ENCODE measurements at regions not wholly inside any gene's neighbourhood (a gene's known extent, or its start where the extent isn't known, plus 50 kb on each side); places are given as distances from the start of the nearest gene placed in this dataset.
A peak's percentile ranks its signal among the peaks of the same experiment; 100 is the strongest.

DNA sequence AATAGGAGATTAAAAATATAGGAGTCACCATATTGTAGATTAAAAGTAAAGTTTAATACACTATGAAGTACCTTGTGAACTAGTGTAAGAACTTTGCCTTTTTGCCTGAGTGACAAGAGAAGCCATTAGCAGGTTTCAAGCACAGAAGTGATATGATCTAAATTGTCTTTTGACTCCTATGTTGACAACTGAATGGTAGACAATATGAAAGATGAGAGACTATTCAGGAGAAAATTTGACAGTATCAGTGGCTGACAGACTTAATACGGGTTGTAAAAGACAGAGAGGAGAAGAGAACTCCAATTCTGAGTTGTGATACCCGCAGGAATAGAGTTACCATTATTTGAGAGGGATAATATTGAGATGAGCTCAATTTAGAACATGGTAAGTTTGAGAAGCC lies 1259.8 kb downstream of the PCDH7 start:
- Histone ChIP-seq H3K4me1 (ENCODE audit: control insufficient read depth, insufficient read depth, low read length) (no peaks in the 10 kb centered on the region), H3K36me3 (ENCODE audit: control insufficient read depth, insufficient read depth, low read length) (no peaks in the 10 kb centered on the region), H3K27ac (ENCODE audit: low read depth, low read length) (no peak overlapping the region), H3K9me3 (ENCODE audit: control insufficient read depth, insufficient read depth, low read depth, low read length) (no peaks in the 10 kb centered on the region), H3K9ac (ENCODE audit: low read length) (no peak overlapping the region), H3K27me3 (ENCODE audit: control insufficient read depth, insufficient read depth, low read length) (no peaks in the 10 kb centered on the region), H3K4me3 (ENCODE audit: low read depth, low read length) (no peak overlapping the region)

DNA sequence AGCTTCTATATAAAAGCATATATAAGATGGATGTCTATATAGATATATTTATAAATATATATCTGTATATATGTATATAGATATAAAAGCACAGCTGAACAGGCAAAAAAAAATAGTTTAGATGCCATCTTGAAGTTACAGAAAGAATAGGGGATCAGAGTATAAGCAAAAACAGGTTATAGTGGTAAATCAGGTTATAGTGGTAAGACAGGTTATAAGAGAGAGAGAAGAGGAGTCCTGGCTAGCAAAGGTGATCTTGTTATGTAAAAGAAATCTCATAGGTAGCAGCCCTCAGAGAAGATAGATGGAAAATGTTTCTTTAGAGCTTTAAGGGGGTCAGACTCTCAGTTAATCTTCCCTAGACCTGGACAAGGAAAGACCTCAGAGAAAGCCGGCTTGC lies 1263.1 kb downstream of the PCDH7 start:
- no peak overlapping the region for H3K9ac ChIP-seq (ENCODE audit: low read length)
- H3K4me3 ChIP-seq (ENCODE audit: low read depth, low read length), result no peak overlapping the region
- H3K27me3 ChIP-seq (ENCODE audit: control insufficient read depth, insufficient read depth, low read length), result no peaks in the 10 kb centered on the region
- no peak overlapping the region for H3K27ac ChIP-seq (ENCODE audit: low read depth, low read length)
- no peaks in the 10 kb centered on the region for H3K4me1 ChIP-seq (ENCODE audit: control insufficient read depth, insufficient read depth, low read length)
- no peaks in the 10 kb centered on the region for H3K36me3 ChIP-seq (ENCODE audit: control insufficient read depth, insufficient read depth, low read length)
- H3K9me3 ChIP-seq (ENCODE audit: control insufficient read depth, insufficient read depth, low read depth, low read length), result no peaks in the 10 kb centered on the region

DNA sequence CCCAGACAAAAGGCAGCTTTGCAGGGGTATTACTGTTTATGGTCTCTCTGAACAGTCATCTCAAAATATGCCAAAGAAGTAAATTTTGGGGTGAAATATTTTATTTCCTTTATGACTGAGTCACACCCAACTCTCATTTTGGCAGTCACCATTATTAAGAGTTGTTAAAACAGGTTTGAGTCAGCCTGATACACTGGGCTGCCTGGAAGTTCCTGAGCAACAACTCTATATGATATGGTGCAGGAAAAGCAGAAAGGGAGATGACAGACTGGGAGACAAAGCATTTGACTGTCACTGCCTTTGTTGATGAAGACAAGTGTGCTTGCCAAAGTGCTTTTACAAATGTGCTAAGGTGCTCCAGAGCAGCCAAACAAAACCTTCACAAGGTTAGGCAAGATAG lies 1263.5 kb downstream of the PCDH7 start:
- Histone ChIP-seq H3K4me1 (ENCODE audit: control insufficient read depth, insufficient read depth, low read length) (no peaks in the 10 kb centered on the region), H3K9me3 (ENCODE audit: control insufficient read depth, insufficient read depth, low read depth, low read length) (no peaks in the 10 kb centered on the region), H3K4me3 (ENCODE audit: low read depth, low read length) (no peak overlapping the region), H3K27ac (ENCODE audit: low read depth, low read length) (no peak overlapping the region), H3K36me3 (ENCODE audit: control insufficient read depth, insufficient read depth, low read length) (no peaks in the 10 kb centered on the region), H3K9ac (ENCODE audit: low read length) (no peak overlapping the region), H3K27me3 (ENCODE audit: control insufficient read depth, insufficient read depth, low read length) (no peaks in the 10 kb centered on the region)

DNA sequence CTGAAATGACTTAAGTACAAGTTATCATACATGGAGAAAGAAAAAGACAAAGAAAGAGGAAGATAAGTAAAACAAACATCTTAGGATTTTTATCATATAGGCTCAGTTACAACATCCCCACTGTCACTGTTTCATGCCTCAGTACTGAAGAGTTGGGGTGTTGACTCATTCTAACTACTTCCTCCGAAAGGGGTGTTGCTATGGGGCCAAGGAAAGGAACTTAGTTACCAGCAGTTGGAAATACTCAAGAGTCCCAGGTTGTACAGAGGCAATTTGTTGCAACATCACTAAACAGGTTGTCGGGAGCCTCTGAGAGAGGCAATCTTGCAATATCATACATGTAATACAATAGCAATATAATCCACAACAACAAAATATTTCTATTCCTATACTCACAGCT lies 1264.7 kb downstream of the PCDH7 start:
- H3K9ac ChIP-seq (ENCODE audit: low read length), result no peak overlapping the region
- no peaks in the 10 kb centered on the region for H3K36me3 ChIP-seq (ENCODE audit: control insufficient read depth, insufficient read depth, low read length)
- H3K4me3 ChIP-seq (ENCODE audit: low read depth, low read length), result no peak overlapping the region
- no peaks in the 10 kb centered on the region for H3K4me1 ChIP-seq (ENCODE audit: control insufficient read depth, insufficient read depth, low read length)
- no peaks in the 10 kb centered on the region for H3K9me3 ChIP-seq (ENCODE audit: control insufficient read depth, insufficient read depth, low read depth, low read length)
- H3K27ac ChIP-seq (ENCODE audit: low read depth, low read length), result no peak overlapping the region
- H3K27me3 ChIP-seq (ENCODE audit: control insufficient read depth, insufficient read depth, low read length), result no peaks in the 10 kb centered on the region

DNA sequence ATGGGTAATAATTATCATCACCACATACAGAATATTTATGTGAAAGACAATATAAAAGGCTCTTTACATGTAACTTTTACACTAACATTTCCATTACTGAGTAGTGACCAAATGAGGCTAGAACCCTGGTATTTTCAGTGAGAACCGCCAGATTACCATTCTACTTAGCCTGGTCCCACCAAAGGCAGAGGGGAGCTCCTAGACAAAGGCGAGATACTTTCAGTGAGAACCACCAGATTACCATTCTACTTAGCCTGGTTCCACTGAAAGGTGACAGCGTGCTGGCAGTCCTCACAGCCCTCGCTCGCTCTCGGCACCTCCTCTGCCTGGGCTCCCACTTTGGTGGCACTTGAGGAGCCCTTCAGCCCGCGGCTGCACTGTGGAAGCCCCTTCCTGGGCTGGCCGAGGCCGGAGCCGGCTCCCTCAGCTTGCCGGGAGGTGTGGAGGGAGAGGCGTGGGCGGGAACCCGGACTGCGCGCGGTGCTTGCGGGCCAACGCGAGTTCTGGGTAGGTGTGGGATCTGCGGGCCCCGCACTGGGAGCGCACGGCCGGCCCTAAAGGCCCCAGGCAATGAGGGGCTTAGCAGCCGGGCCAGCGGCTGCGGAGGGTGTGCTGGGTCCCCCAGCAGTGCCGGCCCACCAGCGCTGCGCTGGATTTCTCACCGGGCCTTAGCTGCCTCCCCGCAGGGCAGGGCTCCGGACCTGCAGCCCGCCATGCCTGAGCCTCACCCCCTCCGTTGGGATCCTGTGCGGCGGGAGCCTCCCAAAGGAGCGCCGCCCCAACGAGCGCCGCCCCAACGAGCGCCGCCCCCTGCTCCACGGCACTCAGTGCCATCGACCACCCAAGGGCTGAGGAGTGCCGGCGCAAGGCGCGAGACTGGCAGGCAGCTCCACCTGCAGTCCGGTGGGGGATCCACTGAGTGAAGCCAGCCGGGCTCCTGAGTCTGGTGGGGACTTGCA lies 1276.1 kb downstream of the PCDH7 start:
- Histone ChIP-seq H3K9me3 (ENCODE audit: control insufficient read depth, insufficient read depth, low read depth, low read length) (no peaks in the 10 kb centered on the region), H3K27ac (ENCODE audit: low read depth, low read length) (no peak overlapping the region), H3K4me1 (ENCODE audit: control insufficient read depth, insufficient read depth, low read length) (peaks cover 23% of the 10 kb centered on the region), H3K27me3 (ENCODE audit: control insufficient read depth, insufficient read depth, low read length) (no peaks in the 10 kb centered on the region), H3K4me3 (ENCODE audit: low read depth, low read length) (peak overlapping the region; percentile 73), H3K36me3 (ENCODE audit: control insufficient read depth, insufficient read depth, low read length) (no peaks in the 10 kb centered on the region), H3K9ac (ENCODE audit: low read length) (peak overlapping the region; percentile 83)

DNA sequence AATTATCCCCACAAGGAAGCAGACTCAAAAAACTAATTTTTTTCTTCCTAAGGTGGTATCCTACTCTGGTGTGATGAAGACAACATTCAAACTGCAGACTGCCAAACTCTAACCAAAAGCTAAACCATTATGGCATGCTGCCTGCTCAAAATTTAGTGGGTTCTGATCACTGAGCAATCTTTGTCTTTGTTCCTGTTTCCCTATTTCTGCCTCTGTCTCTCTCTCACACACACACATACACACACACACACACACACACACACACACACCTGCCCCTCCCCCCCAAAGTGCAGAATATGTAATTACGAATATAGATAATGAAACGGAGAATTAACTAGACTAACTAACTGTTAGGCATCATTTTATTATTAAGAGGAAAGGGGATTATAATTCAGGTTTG lies 1278.6 kb downstream of the PCDH7 start:
- Histone ChIP-seq H3K36me3 (ENCODE audit: control insufficient read depth, insufficient read depth, low read length) (no peaks in the 10 kb centered on the region), H3K9ac (ENCODE audit: low read length) (peak overlapping the region; percentile 38), H3K27ac (ENCODE audit: low read depth, low read length) (no peak overlapping the region), H3K27me3 (ENCODE audit: control insufficient read depth, insufficient read depth, low read length) (no peaks in the 10 kb centered on the region), H3K4me1 (ENCODE audit: control insufficient read depth, insufficient read depth, low read length) (peaks cover 36% of the 10 kb centered on the region), H3K9me3 (ENCODE audit: control insufficient read depth, insufficient read depth, low read depth, low read length) (no peaks in the 10 kb centered on the region), H3K4me3 (ENCODE audit: low read depth, low read length) (peak overlapping the region; percentile 73)

DNA sequence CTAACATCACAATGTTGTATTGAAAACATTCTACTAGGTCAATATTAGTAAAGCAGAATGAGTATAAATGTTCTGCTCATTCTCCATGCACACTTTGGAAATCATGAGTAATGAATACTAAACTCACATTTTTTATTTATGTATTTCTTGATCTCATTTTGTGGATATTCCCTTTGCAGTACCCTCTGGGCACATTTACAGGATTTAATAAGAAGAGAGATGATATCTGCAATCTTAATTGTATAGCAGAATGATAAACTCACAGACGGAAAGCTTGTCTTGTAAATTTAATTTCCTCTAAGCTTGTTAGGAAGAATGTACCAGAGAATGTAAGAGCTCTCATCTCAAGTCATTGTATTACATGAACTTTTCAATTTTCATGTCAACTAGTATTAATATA lies 1279.7 kb downstream of the PCDH7 start:
- Histone ChIP-seq H3K4me1 (ENCODE audit: control insufficient read depth, insufficient read depth, low read length) (peaks cover 31% of the 10 kb centered on the region), H3K9me3 (ENCODE audit: control insufficient read depth, insufficient read depth, low read depth, low read length) (no peaks in the 10 kb centered on the region), H3K27ac (ENCODE audit: low read depth, low read length) (no peak overlapping the region), H3K4me3 (ENCODE audit: low read depth, low read length) (peak overlapping the region; percentile 73; the same call in 1 of the 2 replicates), H3K36me3 (ENCODE audit: control insufficient read depth, insufficient read depth, low read length) (peaks cover 3% of the 10 kb centered on the region; the same call in 1 of the 2 replicates), H3K9ac (ENCODE audit: low read length) (no peak overlapping the region), H3K27me3 (ENCODE audit: control insufficient read depth, insufficient read depth, low read length) (no peaks in the 10 kb centered on the region)

DNA sequence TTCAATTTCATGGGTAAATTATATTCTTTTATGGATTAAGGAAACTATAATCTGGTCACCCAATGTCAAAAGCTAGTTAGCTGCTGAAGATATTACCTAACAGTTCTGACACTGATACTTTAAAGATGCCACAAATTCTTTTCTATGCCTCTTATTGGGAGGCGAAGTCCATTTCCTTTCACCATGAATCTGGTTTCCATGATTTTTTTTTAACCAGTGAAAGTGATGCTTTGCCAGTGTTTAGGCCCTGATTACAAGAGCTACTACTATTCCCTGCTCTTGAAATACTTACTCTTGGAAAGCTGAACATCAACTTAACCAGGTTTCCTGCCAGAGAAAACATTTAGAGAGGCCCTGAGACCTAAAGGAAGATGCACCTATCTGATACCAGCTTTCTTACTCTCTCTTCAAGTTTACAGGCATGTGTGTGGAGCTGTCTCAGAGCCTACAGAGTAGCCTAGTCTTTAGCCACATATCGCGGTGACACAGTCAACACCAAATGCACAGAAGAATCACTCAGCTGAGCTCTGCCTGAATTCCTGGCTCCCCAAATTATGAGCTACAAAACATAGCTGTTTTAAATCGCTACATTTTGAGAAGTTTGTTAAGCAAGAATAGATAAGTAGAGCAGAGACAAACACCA lies 1280.8 kb downstream of the PCDH7 start:
- H3K4me1 ChIP-seq (ENCODE audit: control insufficient read depth, insufficient read depth, low read length), result peaks cover 24% of the 10 kb centered on the region
- H3K4me3 ChIP-seq (ENCODE audit: low read depth, low read length), result peak overlapping the region; percentile 24; the same call in 1 of the 2 replicates
- H3K27ac ChIP-seq (ENCODE audit: low read depth, low read length), result no peak overlapping the region
- H3K9ac ChIP-seq (ENCODE audit: low read length), result peak overlapping the region; percentile 5
- H3K27me3 ChIP-seq (ENCODE audit: control insufficient read depth, insufficient read depth, low read length), result no peaks in the 10 kb centered on the region
- no peaks in the 10 kb centered on the region for H3K9me3 ChIP-seq (ENCODE audit: control insufficient read depth, insufficient read depth, low read depth, low read length)
- peaks cover 7% of the 10 kb centered on the region; the same call in 1 of the 2 replicates for H3K36me3 ChIP-seq (ENCODE audit: control insufficient read depth, insufficient read depth, low read length)

DNA sequence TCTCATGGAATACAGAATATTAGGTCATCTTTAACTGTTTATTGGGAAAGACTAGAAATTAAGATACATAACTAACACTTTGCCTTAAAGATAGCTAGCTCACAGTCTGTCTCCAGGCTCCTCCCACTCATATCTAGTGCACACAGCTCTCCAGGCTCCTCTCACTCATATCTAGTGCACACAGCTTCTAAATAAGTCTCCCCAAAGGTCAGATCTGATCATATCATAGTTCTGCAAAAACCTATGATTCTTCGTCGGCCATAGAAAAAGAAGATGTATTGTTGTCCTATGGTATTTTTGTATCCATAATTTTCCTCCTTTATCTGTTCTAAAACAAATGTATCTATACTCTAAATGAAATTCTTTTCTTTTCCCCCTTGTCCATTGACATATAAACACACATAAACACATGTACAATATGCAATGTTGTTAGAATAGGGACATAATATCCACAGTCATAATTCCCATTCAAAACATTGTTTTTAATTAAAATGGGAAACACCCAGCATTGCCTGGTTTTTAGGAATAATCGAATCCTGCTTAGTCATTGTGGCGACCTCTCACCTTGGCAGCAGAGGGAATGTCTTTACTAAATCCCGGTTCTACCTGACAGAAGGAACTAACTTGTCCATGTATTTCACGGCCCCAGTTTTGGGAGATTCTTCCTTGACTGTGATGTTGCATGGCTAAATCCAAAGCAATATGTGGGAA lies 1282.0 kb downstream of the PCDH7 start:
- H3K27me3 ChIP-seq (ENCODE audit: control insufficient read depth, insufficient read depth, low read length), result no peaks in the 10 kb centered on the region
- H3K4me3 ChIP-seq (ENCODE audit: low read depth, low read length), result peak overlapping the region; percentile 7; the same call in 1 of the 2 replicates
- no peak overlapping the region for H3K9ac ChIP-seq (ENCODE audit: low read length)
- H3K9me3 ChIP-seq (ENCODE audit: control insufficient read depth, insufficient read depth, low read depth, low read length), result no peaks in the 10 kb centered on the region
- peaks cover 24% of the 10 kb centered on the region for H3K4me1 ChIP-seq (ENCODE audit: control insufficient read depth, insufficient read depth, low read length)
- H3K27ac ChIP-seq (ENCODE audit: low read depth, low read length), result peak overlapping the region; percentile 55; the same call in 1 of the 2 replicates
- H3K36me3 ChIP-seq (ENCODE audit: control insufficient read depth, insufficient read depth, low read length), result peaks cover 7% of the 10 kb centered on the region; the same call in 1 of the 2 replicates

DNA sequence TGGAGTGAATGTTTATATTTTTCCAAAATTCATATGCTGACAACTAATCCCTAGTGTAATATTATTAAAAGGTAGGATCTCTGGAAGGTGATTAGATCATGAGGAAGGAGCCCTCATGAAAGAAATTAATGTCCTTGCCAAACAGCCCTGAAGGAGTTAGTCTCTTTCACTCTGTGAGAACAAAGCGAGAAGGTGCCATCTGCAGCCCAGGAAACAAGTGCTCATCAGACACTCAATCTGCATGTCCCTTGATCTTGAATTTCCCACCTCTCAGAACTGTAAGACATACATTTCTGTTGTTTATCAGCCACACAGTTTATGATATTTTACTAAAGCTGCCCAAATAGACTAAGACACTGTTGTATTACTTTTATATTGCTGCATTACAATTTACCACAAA lies 1283.4 kb downstream of the PCDH7 start:
- no peak overlapping the region for H3K9ac ChIP-seq (ENCODE audit: low read length)
- no peaks in the 10 kb centered on the region for H3K27me3 ChIP-seq (ENCODE audit: control insufficient read depth, insufficient read depth, low read length)
- peaks cover 7% of the 10 kb centered on the region; the same call in 1 of the 2 replicates for H3K36me3 ChIP-seq (ENCODE audit: control insufficient read depth, insufficient read depth, low read length)
- H3K9me3 ChIP-seq (ENCODE audit: control insufficient read depth, insufficient read depth, low read depth, low read length), result no peaks in the 10 kb centered on the region
- no peak overlapping the region for H3K4me3 ChIP-seq (ENCODE audit: low read depth, low read length)
- H3K4me1 ChIP-seq (ENCODE audit: control insufficient read depth, insufficient read depth, low read length), result peaks cover 24% of the 10 kb centered on the region
- no peak overlapping the region for H3K27ac ChIP-seq (ENCODE audit: low read depth, low read length)
